ENCODE measurements at regions not wholly inside any gene's neighbourhood (a gene's known extent, or its start where the extent isn't known, plus 50 kb on each side); places are given as distances from the start of the nearest gene placed in this dataset.
"Not testable (repeated sequence)": the region's sequence is repeated elsewhere in the genome, so short reads cannot be mapped to it uniquely, and the experiment has no call there.

GRCh38 chr5:42874621-42875198, 63.0 kb upstream of the SELENOP start:
- no peak for TF ChIP-seq CTCF (conservative IDR thresholded peaks at IDR 0.05; ENCODE audit: low read depth)
- POLR2A ChIA-PET (ENCODE audit: low non-redundant PET) = no interaction called here
- no peak overlapping the region for H3K27ac ChIP-seq
- no peak for DNase-seq (ENCODE audit: low spot score)
- CTCF ChIA-PET = no interaction called here

GRCh38 chr5:42872865-42873264, 61.2 kb upstream of the SELENOP start:
- POLR2A ChIA-PET (ENCODE audit: low non-redundant PET) = no interaction called here
- DNase-seq (ENCODE audit: low spot score) = no peak
- no peak for TF ChIP-seq CTCF (conservative IDR thresholded peaks at IDR 0.05; ENCODE audit: low read depth)
- H3K27ac ChIP-seq = no peak overlapping the region
- CTCF ChIA-PET = no interaction called here

GRCh38 chr5:42870882-42871418, 59.3 kb upstream of the SELENOP start:
- ChIA-PET CTCF (no interaction called here), POLR2A (ENCODE audit: low non-redundant PET) (no interaction called here)
- H3K27ac ChIP-seq = no peak overlapping the region
- no peak for TF ChIP-seq CTCF (conservative IDR thresholded peaks at IDR 0.05; ENCODE audit: low read depth)
- DNase-seq (ENCODE audit: low spot score) = no peak

- CTCF ChIA-PET = interaction anchor here (0.6 kb wide), 1 partner anchor 430 kb away, joined by 3 read pairs; no protein-coding TSS in a partner anchor
- POLR2A ChIA-PET (ENCODE audit: low non-redundant PET); H3K27ac ChIP-seq; DNase-seq (ENCODE audit: low spot score): not testable (repeated sequence)
These were observed 56.7 kb upstream of the SELENOP start for GRCh38 chr5:42868417-42868816.

GRCh38 chr5:42864749-42865148, 53.1 kb upstream of the SELENOP start:
- H3K27ac ChIP-seq; DNase-seq (ENCODE audit: low spot score); CTCF ChIA-PET; POLR2A ChIA-PET (ENCODE audit: low non-redundant PET): not testable (repeated sequence)

Data from RWPE1 (cell line).